ENCODE measurements at regions not wholly inside any gene's neighbourhood (a gene's known extent, or its start where the extent isn't known, plus 50 kb on each side); places are given as distances from the start of the nearest gene placed in this dataset.

DNA sequence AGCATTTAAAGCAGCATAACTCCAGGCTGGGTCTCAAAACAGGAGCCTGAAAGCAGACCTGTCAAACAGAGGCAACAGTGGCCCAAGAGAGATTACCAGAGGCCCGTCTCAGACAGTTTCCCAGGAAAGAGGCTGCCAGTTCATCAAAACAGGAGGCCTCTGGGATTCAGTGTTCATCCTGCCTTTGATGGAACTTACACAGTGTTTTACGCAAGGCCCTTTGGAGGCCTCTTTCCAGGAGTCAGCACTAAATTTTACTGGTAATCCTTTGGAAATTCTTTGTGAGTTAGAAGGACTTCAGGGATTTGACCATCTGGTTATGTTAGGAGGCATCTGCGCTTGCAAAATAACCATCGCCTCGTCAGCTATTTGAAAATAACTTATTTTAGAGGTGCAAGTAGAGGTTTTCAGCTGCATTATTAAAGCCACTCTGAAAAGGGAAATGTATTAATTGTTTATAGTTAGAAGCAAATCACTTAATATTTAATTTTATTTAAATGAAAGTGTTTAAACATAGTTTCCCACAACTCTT lies 501.2 kb upstream of the COBL start:
- TF ChIP-seq ZFP69B (tag by site-specific recombination; IDR thresholded peaks at IDR 0.05), result no peak
- TF ChIP-seq, protein P1, sequence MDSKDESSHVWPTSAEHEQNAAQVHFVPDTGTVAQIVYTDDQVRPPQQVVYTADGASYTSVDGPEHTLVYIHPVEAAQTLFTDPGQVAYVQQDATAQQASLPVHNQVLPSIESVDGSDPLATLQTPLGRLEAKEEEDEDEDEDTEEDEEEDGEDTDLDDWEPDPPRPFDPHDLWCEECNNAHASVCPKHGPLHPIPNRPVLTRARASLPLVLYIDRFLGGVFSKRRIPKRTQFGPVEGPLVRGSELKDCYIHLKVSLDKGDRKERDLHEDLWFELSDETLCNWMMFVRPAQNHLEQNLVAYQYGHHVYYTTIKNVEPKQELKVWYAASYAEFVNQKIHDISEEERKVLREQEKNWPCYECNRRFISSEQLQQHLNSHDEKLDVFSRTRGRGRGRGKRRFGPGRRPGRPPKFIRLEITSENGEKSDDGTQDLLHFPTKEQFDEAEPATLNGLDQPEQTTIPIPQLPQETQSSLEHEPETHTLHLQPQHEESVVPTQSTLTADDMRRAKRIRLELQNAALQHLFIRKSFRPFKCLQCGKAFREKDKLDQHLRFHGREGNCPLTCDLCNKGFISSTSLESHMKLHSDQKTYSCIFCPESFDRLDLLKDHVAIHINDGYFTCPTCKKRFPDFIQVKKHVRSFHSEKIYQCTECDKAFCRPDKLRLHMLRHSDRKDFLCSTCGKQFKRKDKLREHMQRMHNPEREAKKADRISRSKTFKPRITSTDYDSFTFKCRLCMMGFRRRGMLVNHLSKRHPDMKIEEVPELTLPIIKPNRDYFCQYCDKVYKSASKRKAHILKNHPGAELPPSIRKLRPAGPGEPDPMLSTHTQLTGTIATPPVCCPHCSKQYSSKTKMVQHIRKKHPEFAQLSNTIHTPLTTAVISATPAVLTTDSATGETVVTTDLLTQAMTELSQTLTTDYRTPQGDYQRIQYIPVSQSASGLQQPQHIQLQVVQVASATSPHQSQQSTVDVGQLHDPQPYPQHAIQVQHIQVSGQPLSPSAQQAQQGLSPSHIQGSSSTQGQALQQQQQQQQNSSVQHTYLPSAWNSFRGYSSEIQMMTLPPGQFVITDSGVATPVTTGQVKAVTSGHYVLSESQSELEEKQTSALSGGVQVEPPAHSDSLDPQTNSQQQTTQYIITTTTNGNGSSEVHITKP (tag by site-specific recombination; IDR thresholded peaks at IDR 0.05), result no peak
- TF ChIP-seq, protein P2, sequence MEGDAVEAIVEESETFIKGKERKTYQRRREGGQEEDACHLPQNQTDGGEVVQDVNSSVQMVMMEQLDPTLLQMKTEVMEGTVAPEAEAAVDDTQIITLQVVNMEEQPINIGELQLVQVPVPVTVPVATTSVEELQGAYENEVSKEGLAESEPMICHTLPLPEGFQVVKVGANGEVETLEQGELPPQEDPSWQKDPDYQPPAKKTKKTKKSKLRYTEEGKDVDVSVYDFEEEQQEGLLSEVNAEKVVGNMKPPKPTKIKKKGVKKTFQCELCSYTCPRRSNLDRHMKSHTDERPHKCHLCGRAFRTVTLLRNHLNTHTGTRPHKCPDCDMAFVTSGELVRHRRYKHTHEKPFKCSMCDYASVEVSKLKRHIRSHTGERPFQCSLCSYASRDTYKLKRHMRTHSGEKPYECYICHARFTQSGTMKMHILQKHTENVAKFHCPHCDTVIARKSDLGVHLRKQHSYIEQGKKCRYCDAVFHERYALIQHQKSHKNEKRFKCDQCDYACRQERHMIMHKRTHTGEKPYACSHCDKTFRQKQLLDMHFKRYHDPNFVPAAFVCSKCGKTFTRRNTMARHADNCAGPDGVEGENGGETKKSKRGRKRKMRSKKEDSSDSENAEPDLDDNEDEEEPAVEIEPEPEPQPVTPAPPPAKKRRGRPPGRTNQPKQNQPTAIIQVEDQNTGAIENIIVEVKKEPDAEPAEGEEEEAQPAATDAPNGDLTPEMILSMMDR (tag by site-specific recombination; IDR thresholded peaks at IDR 0.05), result no peak
- no peak for TF ChIP-seq ZFP37 (tag by site-specific recombination; IDR thresholded peaks at IDR 0.05)
- TF ChIP-seq, protein P3, sequence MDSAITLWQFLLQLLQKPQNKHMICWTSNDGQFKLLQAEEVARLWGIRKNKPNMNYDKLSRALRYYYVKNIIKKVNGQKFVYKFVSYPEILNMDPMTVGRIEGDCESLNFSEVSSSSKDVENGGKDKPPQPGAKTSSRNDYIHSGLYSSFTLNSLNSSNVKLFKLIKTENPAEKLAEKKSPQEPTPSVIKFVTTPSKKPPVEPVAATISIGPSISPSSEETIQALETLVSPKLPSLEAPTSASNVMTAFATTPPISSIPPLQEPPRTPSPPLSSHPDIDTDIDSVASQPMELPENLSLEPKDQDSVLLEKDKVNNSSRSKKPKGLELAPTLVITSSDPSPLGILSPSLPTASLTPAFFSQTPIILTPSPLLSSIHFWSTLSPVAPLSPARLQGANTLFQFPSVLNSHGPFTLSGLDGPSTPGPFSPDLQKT (IDR thresholded peaks at IDR 0.05; ENCODE audit: borderline replicate concordance, low read depth, low read length), result no peak
- no peak for TF ChIP-seq ZNF626 (tag by site-specific recombination; IDR thresholded peaks at IDR 0.05)
- no peak for TF ChIP-seq ZNF426 (tag by site-specific recombination; IDR thresholded peaks at IDR 0.05)
- no peak for TF ChIP-seq REPIN1 (tag by site-specific recombination; IDR thresholded peaks at IDR 0.05; ENCODE audit: low read depth)
- TF ChIP-seq MEIS1 (CRISPR knock-in tag; IDR thresholded peaks at IDR 0.05; ENCODE audit: borderline replicate concordance), result no peak
- no peak for TF ChIP-seq ZNF239 (tag by site-specific recombination; IDR thresholded peaks at IDR 0.05)
- no peak for TF ChIP-seq SP7 (tag by site-specific recombination; IDR thresholded peaks at IDR 0.05)

Measured in HEK293 (cell line).